ENCODE measurements at regions not wholly inside any gene's neighbourhood (a gene's known extent, or its start where the extent isn't known, plus 50 kb on each side); places are given as distances from the start of the nearest gene placed in this dataset.
A peak's percentile ranks its signal among the peaks of the same experiment; 100 is the strongest.
"Not testable (repeated sequence)": the region's sequence is repeated elsewhere in the genome, so short reads cannot be mapped to it uniquely, and the experiment has no call there.

- Histone ChIP-seq H3K4me1 (ENCODE audit: insufficient read depth, low read length) (peaks cover 13% of the 10 kb centered on the region), H3K36me3 (ENCODE audit: insufficient read depth, low read length) (no peaks in the 10 kb centered on the region), H3K9me3 (ENCODE audit: low read length) (no peaks in the 10 kb centered on the region), H2AFZ (ENCODE audit: low read depth, low read length) (peak overlapping the region; percentile 94), H3K27me3 (ENCODE audit: insufficient read depth, low read length) (no peaks in the 10 kb centered on the region), H3K4me3 (ENCODE audit: low read length) (peak overlapping the region; percentile 57)
These were observed 95.3 kb downstream of the FOXD2 start for GRCh38 chr1:47532921-47533792.

DNA sequence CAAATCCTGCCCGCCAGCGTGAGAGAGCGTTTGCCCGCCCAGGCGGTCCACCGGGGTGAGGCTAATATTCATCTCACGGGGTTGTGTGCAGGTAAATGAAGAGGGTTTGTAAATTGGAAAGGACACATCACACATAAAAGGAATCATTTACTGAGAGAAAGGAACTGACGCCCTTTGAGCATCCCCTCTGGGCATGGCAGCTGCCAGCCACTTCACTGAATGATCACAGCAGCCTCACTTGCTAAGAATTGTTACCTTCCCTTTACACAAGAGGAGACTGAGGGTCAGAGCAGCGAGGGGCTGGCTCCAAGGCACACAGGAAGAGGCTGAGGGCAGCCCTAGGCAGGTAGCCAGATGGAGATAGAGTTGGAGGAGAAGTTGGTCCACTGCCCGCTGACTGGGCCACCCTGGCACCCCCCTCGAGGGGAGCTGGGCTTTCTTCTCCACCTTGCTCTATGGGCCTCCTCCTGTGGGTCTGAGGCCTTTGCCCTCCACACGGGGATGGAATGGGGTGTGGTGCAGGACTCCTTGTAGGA lies 96.0 kb downstream of the FOXD2 start:
- no peaks in the 10 kb centered on the region for H3K27me3 ChIP-seq (ENCODE audit: insufficient read depth, low read length)
- no peaks in the 10 kb centered on the region for H3K9me3 ChIP-seq (ENCODE audit: low read length)
- no peaks in the 10 kb centered on the region for H3K36me3 ChIP-seq (ENCODE audit: insufficient read depth, low read length)
- H3K4me3 ChIP-seq (ENCODE audit: low read length), result peak overlapping the region; percentile 57
- H3K4me1 ChIP-seq (ENCODE audit: insufficient read depth, low read length), result peaks cover 13% of the 10 kb centered on the region
- H2AFZ ChIP-seq (ENCODE audit: low read depth, low read length), result peak overlapping the region; percentile 50

- Histone ChIP-seq H2AFZ (ENCODE audit: low read depth, low read length) (peak overlapping the region; percentile 50), H3K27me3 (ENCODE audit: insufficient read depth, low read length) (no peaks in the 10 kb centered on the region), H3K4me3 (ENCODE audit: low read length) (no peak overlapping the region), H3K4me1 (ENCODE audit: insufficient read depth, low read length) (peaks cover 13% of the 10 kb centered on the region), H3K36me3 (ENCODE audit: insufficient read depth, low read length) (no peaks in the 10 kb centered on the region), H3K9me3 (ENCODE audit: low read length) (no peaks in the 10 kb centered on the region)
These were observed 96.6 kb downstream of the FOXD2 start for GRCh38 chr1:47534436-47534835.

- Histone ChIP-seq H3K4me1 (ENCODE audit: insufficient read depth, low read length) (peaks cover 13% of the 10 kb centered on the region), H3K9me3 (ENCODE audit: low read length) (no peaks in the 10 kb centered on the region), H2AFZ (ENCODE audit: low read depth, low read length) (no peak overlapping the region), H3K4me3 (ENCODE audit: low read length) (no peak overlapping the region), H3K36me3 (ENCODE audit: insufficient read depth, low read length) (no peaks in the 10 kb centered on the region), H3K27me3 (ENCODE audit: insufficient read depth, low read length) (no peaks in the 10 kb centered on the region)
These were observed 98.8 kb downstream of the FOXD2 start for GRCh38 chr1:47536646-47537118.

GRCh38 chr1:47537268-47537667 lies 99.4 kb downstream of the FOXD2 start:
- Histone ChIP-seq H2AFZ (ENCODE audit: low read depth, low read length) (no peak overlapping the region), H3K4me1 (ENCODE audit: insufficient read depth, low read length) (peaks cover 13% of the 10 kb centered on the region), H3K36me3 (ENCODE audit: insufficient read depth, low read length) (no peaks in the 10 kb centered on the region), H3K4me3 (ENCODE audit: low read length) (no peak overlapping the region), H3K9me3 (ENCODE audit: low read length) (no peaks in the 10 kb centered on the region), H3K27me3 (ENCODE audit: insufficient read depth, low read length) (no peaks in the 10 kb centered on the region)

DNA sequence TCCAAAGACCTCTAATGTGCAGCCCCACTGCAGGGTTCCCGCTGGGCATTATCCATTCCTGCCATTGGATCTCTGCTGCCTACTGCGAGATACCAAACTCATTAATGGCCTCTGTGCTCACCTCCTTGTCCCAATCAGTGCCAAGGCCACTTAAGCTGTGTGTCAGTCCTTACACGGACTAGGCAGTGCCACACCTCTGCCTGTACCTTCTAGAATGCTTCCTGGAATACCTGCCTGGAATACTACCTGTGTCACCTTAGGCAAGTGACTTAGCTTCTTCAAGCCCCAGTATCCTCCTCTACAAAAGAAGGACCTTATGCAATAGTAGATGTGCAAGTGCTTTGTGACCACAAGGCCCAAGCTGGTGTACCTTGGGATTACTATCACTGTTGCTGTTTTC lies 100.1 kb downstream of the FOXD2 start:
- peaks cover 12% of the 10 kb centered on the region for H3K4me1 ChIP-seq (ENCODE audit: insufficient read depth, low read length)
- H3K27me3 ChIP-seq (ENCODE audit: insufficient read depth, low read length), result no peaks in the 10 kb centered on the region
- no peaks in the 10 kb centered on the region for H3K9me3 ChIP-seq (ENCODE audit: low read length)
- H3K4me3 ChIP-seq (ENCODE audit: low read length), result no peak overlapping the region
- H2AFZ ChIP-seq (ENCODE audit: low read depth, low read length), result no peak overlapping the region
- H3K36me3 ChIP-seq (ENCODE audit: insufficient read depth, low read length), result no peaks in the 10 kb centered on the region

DNA sequence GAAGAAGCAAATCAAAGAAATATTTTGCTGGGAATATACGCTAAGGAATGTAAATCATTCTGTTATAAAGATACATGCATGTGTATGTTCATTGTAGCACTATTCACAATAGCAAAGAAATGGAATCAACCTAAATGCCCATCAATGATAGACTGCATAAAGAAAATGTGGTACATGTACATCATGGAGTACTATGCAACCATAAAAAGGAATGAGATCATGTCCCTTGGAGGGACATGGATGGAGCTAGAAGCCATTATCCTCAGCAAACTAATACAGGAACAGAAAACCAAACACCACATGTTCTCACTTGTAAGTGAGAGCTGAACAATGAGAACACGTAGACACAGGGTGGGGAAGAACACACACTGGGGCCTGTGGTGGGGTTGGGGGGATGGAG lies 100.7 kb downstream of the FOXD2 start:
- not testable (repeated sequence) for H3K4me3 ChIP-seq (ENCODE audit: low read length); H3K9me3 ChIP-seq (ENCODE audit: low read length); H3K4me1 ChIP-seq (ENCODE audit: insufficient read depth, low read length); H2AFZ ChIP-seq (ENCODE audit: low read depth, low read length); H3K27me3 ChIP-seq (ENCODE audit: insufficient read depth, low read length); H3K36me3 ChIP-seq (ENCODE audit: insufficient read depth, low read length)

DNA sequence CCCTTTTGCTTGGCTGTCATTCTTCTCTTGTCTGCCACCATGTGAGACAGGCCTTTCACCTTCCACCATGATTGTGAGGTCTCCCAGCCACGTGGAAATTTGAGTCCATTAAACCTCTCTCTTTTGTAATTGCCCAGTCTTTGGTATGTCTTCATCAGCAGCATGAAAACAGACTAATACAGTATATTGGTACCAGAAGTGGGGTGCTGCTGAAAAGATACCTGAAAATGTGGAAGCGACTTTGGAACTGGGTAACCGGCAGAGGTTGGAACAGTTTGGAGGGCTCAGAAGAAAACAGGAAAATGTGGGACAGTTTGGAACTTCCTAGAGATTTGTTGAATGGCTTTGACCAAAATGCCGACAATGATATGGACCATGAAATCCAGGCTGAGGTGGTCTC lies 103.9 kb downstream of the FOXD2 start:
- not testable (repeated sequence) for H3K4me3 ChIP-seq (ENCODE audit: low read length); H2AFZ ChIP-seq (ENCODE audit: low read depth, low read length); H3K9me3 ChIP-seq (ENCODE audit: low read length); H3K4me1 ChIP-seq (ENCODE audit: insufficient read depth, low read length); H3K36me3 ChIP-seq (ENCODE audit: insufficient read depth, low read length); H3K27me3 ChIP-seq (ENCODE audit: insufficient read depth, low read length)

GRCh38 chr1:47543089-47543488 lies 105.2 kb downstream of the FOXD2 start:
- H3K4me1 ChIP-seq (ENCODE audit: insufficient read depth, low read length); H3K27me3 ChIP-seq (ENCODE audit: insufficient read depth, low read length); H3K4me3 ChIP-seq (ENCODE audit: low read length); H2AFZ ChIP-seq (ENCODE audit: low read depth, low read length); H3K9me3 ChIP-seq (ENCODE audit: low read length); H3K36me3 ChIP-seq (ENCODE audit: insufficient read depth, low read length): not testable (repeated sequence)

GRCh38 chr1:47545912-47546483 lies 108.2 kb downstream of the FOXD2 start:
- H3K27me3 ChIP-seq (ENCODE audit: insufficient read depth, low read length), result no peaks in the 10 kb centered on the region
- H3K4me3 ChIP-seq (ENCODE audit: low read length), result no peak overlapping the region
- H2AFZ ChIP-seq (ENCODE audit: low read depth, low read length), result no peak overlapping the region
- no peaks in the 10 kb centered on the region for H3K4me1 ChIP-seq (ENCODE audit: insufficient read depth, low read length)
- H3K9me3 ChIP-seq (ENCODE audit: low read length), result no peaks in the 10 kb centered on the region
- H3K36me3 ChIP-seq (ENCODE audit: insufficient read depth, low read length), result no peaks in the 10 kb centered on the region

GRCh38 chr1:47547753-47548573 lies 110.1 kb downstream of the FOXD2 start:
- no peaks in the 10 kb centered on the region for H3K27me3 ChIP-seq (ENCODE audit: insufficient read depth, low read length)
- H3K4me1 ChIP-seq (ENCODE audit: insufficient read depth, low read length), result no peaks in the 10 kb centered on the region

GRCh38 chr1:47548637-47549036 lies 110.8 kb downstream of the FOXD2 start:
- Histone ChIP-seq H3K36me3 (ENCODE audit: insufficient read depth, low read length) (no peaks in the 10 kb centered on the region), H3K4me1 (ENCODE audit: insufficient read depth, low read length) (no peaks in the 10 kb centered on the region), H3K9me3 (ENCODE audit: low read length) (no peaks in the 10 kb centered on the region), H3K27me3 (ENCODE audit: insufficient read depth, low read length) (no peaks in the 10 kb centered on the region), H3K4me3 (ENCODE audit: low read length) (no peak overlapping the region), H2AFZ (ENCODE audit: low read depth, low read length) (no peak overlapping the region)

More at GRCh38 chr1:47547753-47548573, 110.1 kb downstream of the FOXD2 start:
- H3K4me3 ChIP-seq (ENCODE audit: low read length), result no peak overlapping the region
- H2AFZ ChIP-seq (ENCODE audit: low read depth, low read length), result no peak overlapping the region
- no peaks in the 10 kb centered on the region for H3K36me3 ChIP-seq (ENCODE audit: insufficient read depth, low read length)
- no peaks in the 10 kb centered on the region for H3K9me3 ChIP-seq (ENCODE audit: low read length)

DNA sequence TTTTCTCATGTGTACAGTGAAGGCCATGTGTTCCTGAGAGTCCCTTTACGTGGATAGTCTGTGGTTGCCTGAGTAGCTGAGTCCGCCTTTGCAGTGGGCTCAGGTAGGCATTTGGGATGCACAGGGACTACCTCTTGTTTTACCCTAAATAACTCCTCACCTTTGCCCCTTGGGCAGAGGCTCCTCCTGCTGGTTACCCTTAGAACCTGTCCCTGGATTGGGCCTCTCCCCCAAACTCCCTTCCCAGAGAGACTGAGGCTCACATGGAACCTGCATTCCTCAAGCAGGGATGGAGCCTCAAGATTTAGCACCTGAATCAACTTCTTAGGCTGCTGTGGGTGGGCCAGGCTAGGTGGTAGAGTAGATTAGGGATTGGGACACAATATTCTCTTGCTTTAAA lies 111.7 kb downstream of the FOXD2 start:
- Histone ChIP-seq H3K27me3 (ENCODE audit: insufficient read depth, low read length) (no peaks in the 10 kb centered on the region), H3K4me3 (ENCODE audit: low read length) (no peak overlapping the region), H3K9me3 (ENCODE audit: low read length) (no peaks in the 10 kb centered on the region), H2AFZ (ENCODE audit: low read depth, low read length) (no peak overlapping the region), H3K36me3 (ENCODE audit: insufficient read depth, low read length) (no peaks in the 10 kb centered on the region), H3K4me1 (ENCODE audit: insufficient read depth, low read length) (no peaks in the 10 kb centered on the region)
